PC-9 (cell line): ENCODE measurements at regions not wholly inside any gene's neighbourhood (a gene's known extent, or its start where the extent isn't known, plus 50 kb on each side); places are given as distances from the start of the nearest gene placed in this dataset.

Experiments
- CTCF ChIP-seq: fragments of 200-600 bp; sonication (generic); conservative IDR thresholded peaks from 2 replicates; pipeline ENCODE4 v1.6.1; 2017; ENCODE audit warnings: mixed run types, antibody characterized with exemption, mild to moderate bottlenecking, moderate library complexity
- EZH2 ChIP-seq: fragments of 200-600 bp; sonication (generic); IDR thresholded peaks from 2 replicates; pipeline ENCODE4 v1.8.0; 2017; ENCODE audit warnings: antibody characterized with exemption, low read depth

GRCh38 chr20:58579069-58579818, 64.0 kb upstream of the APCDD1L start:
- TF ChIP-seq CTCF (no peak), EZH2 (no peak)
